Urinary bladder (tissue), 3 donors: ENCODE measurements at regions not wholly inside any gene's neighbourhood (a gene's known extent, or its start where the extent isn't known, plus 50 kb on each side); places are given as distances from the start of the nearest gene placed in this dataset.
"Not testable (repeated sequence)": the region's sequence is repeated elsewhere in the genome, so short reads cannot be mapped to it uniquely, and the experiment has no call there.

Source experiments
- DNase-seq: peaks from one replicate; pipeline ENCODE4 v3.0.0-alpha.2; 2015; ENCODE audit errors: extremely low spot score
- H3K27ac ChIP-seq: one replicate; pipeline ENCODE4 v1.5.1; 2013; ENCODE audit warnings: low read depth, mild to moderate bottlenecking, moderate library complexity
- H3K36me3 ChIP-seq: one replicate; pipeline ENCODE4 v1.6.1; 2013; ENCODE audit warnings: mild to moderate bottlenecking, moderate library complexity; ENCODE audit not compliant: insufficient read depth
- H3K4me1 ChIP-seq: one replicate; pipeline ENCODE4 v1.6.1; 2013; ENCODE audit warnings: mild to moderate bottlenecking, moderate library complexity; ENCODE audit not compliant: insufficient read depth
- H3K4me3 ChIP-seq: one replicate; pipeline ENCODE4 v1.5.1; 2013; ENCODE audit warnings: low read depth, low read length
- WGBS: extraction: QIAGEN DNeasy Blood & Tissue Kit; methylation state at CpG from one replicate; pipeline ENCODE4 v1.1.7; 2013; 5-methylcytosine and 5-hydroxymethylcytosine counted together
- donor health status: healthy with polysubstance abuse.
- donor health status: healthy.

DNA sequence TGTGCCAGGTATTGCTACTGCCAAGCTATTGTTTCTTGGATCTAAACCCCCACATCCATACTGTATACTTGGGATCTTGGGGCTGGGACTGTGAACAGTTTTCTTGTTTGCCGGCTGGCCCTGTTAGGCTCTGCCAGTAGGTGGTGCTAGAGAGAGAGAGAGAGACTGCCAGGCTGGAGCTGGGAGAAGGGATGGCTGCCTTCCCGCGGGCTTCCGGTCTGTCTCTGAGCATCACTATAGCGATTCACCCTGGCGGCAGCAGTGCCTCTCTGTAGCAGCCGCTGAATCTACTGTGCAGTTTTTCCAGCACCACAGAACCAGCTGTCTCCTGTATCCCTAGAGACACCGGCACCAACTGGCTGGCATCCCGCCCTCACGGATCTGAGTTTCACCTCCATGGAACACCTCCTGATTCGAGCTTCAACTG is 201.2 kb downstream of the UTP18 start:
- H3K4me1 ChIP-seq: no peaks in the 10 kb centered on the region
- DNase-seq: no peak
- no peaks in the 10 kb centered on the region for H3K36me3 ChIP-seq
- WGBS: 67% methylated on average over 11 of the region's 11 CpGs
- no peak overlapping the region for H3K4me3 ChIP-seq
- no peak overlapping the region for H3K27ac ChIP-seq

DNA sequence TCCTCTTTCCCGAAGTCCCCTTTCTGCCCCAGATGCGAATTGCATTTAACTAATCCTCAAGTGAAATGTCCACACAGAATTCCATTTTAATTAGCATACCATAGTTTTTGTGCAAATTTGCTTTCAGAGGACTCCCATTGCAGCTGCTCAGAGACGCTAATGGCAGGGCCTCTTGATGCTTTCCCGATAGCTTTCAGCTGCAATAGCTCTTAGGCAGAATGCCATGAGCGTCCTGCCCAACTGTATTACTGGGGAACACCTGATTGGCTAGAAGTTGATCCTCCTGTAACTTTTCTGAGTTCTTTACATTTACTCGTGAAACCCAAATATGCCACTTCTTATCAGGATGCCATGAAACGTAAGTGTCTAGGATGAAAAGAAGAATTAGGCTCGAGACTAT is 203.0 kb downstream of the UTP18 start:
- Histone ChIP-seq H3K36me3 (no peaks in the 10 kb centered on the region), H3K4me3 (no peak overlapping the region), H3K27ac (no peak overlapping the region), H3K4me1 (no peaks in the 10 kb centered on the region)
- WGBS: 58% methylated on average over 8 of the region's 8 CpGs
- DNase-seq: no peak

DNA sequence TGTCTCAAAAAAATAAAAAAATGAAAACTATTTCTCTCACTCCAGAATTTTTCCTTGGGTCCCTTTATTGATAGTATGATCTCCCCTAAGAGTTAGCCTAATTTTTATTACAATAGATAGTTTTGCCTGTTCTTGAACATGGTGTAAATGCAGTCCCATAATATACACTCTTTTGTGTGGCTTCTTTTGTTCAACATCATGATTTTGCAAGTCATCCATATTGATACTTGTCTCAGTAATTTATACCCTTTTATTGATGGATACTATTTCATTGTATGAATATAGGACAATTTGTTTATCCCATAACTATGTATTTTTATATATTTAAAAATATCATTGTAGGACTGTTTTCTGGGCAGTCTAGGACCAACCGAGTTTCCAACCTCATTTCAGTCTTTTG is 207.0 kb downstream of the UTP18 start:
- Histone ChIP-seq H3K27ac (no peak overlapping the region), H3K36me3 (no peaks in the 10 kb centered on the region), H3K4me1 (no peaks in the 10 kb centered on the region), H3K4me3 (no peak overlapping the region)
- DNase-seq: no peak
- 71% methylated on average over 1 of the region's 1 CpG for whole genome bisulfite sequencing

DNA sequence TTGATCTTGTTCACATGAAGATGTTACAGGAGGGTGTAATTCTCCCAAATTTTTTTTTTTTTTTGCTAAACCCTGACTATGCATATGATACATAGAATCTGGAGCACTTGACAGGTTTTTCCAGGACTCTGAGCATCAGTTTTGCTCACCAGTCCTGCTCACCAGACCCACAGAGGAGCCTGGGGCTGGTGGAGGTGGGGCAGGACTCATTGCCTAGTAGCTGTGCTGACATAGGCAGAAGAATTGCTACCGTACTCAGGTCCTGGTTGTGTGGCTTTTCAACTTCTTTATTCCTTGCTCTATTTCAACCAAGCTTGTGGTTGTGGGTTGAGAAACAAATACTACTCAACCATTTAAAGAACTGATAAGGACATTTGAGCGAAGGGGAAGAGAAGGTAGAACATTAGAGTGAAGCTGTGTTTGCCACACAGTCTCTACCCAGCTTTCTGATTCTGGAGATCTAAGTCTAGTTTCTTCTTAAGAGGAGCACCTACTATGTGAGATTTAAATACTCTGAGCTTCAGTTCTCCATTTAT is 212.4 kb downstream of the UTP18 start:
- no peak for DNase-seq
- Histone ChIP-seq H3K27ac (no peak overlapping the region), H3K4me3 (no peak overlapping the region), H3K36me3 (no peaks in the 10 kb centered on the region), H3K4me1 (no peaks in the 10 kb centered on the region)
- 78% methylated on average over 2 of the region's 2 CpGs for WGBS

DNA sequence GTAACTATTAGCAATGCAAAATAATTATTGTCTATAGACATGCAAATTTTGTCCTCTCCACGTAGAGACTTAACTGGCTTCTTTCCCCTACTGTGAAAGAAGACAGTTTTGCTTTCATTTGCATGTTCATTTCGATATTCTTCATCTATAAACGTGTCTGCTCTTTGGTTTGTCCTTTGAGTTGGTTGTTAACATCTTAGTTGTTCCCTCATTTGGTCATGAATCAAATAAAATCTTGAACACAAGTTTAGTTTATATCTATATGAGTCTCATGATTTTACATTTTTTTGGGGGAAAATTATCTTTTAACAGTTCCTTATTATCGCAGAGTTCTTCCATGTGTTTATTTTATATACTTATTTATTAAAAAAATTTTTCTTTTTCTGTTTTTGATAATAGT is 214.4 kb downstream of the UTP18 start:
- Histone ChIP-seq H3K27ac (no peak overlapping the region), H3K4me3 (no peak overlapping the region), H3K4me1 (no peaks in the 10 kb centered on the region), H3K36me3 (no peaks in the 10 kb centered on the region)
- 63% methylated on average over 4 of the region's 4 CpGs for WGBS
- DNase-seq: no peak

DNA sequence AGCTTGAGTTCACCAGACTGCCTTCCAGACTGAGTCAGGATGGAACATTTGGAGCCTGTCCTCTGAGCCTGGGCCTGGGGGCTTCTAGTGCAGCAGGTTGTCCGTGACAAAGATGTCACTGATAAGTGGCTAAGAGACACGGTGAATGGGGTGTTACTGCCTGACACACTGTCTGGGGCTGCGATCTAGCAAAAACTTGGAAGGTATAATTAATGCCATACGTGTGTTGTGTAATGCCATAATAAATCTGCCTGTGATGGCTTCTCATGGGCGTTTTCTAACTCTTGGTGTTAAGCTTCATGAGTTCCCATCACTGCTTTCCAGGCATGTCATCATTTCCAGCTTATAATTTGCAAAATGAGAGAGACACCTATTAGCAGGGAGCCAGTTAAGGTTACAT is 215.4 kb downstream of the UTP18 start:
- Histone ChIP-seq H3K4me3 (no peak overlapping the region), H3K36me3 (no peaks in the 10 kb centered on the region), H3K27ac (no peak overlapping the region), H3K4me1 (no peaks in the 10 kb centered on the region)
- 37% methylated on average over 5 of the region's 5 CpGs for WGBS
- DNase-seq: no peak

DNA sequence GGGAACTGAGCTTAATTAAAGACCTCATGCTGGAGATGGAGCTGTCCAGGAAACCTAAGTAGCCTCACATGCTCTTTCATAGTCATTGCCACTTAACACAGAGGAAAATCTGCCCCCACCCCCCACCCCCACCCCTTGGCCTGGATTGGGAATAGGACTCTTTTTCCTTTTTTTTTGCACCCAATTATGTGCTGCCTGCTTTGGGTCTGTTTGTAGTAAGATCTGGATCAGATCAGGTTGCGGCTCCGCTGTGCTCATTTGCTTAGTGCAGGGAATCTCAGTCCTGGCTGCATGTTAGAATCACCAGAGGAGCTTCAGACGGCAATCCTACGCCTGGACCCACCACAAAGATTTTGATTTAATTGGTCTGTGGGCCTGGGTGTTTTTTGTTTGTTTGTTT is 219.0 kb downstream of the UTP18 start:
- H3K4me3 ChIP-seq: no peak overlapping the region
- no peak for DNase-seq
- no peaks in the 10 kb centered on the region for H3K4me1 ChIP-seq
- WGBS: 53% methylated on average over 4 of the region's 4 CpGs
- H3K27ac ChIP-seq: no peak overlapping the region
- H3K36me3 ChIP-seq: no peaks in the 10 kb centered on the region

DNA sequence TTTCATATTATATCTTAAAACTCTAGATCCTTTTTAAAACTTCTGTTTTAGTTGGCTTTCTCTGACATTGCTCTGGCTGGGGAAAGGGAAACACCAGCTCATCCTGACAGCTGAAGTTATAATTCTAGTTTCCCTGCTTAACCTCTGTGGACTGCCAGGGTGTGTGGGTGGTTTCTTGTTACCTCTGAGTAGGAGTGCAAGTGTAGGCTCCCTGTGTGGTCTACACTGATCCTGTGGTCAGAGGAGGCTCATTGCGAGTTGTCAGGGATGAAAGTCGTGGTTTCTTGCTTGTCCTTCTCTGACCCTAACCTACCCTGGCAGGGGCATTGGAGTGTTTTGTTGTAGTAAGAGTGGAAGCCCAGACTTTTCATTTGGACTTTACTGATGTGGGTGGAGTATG is 221.0 kb downstream of the UTP18 start:
- Histone ChIP-seq H3K36me3 (no peaks in the 10 kb centered on the region), H3K4me1 (no peaks in the 10 kb centered on the region), H3K27ac (no peak overlapping the region), H3K4me3 (no peak overlapping the region)
- no peak for DNase-seq
- 80% methylated on average over 2 of the region's 2 CpGs for WGBS

DNA sequence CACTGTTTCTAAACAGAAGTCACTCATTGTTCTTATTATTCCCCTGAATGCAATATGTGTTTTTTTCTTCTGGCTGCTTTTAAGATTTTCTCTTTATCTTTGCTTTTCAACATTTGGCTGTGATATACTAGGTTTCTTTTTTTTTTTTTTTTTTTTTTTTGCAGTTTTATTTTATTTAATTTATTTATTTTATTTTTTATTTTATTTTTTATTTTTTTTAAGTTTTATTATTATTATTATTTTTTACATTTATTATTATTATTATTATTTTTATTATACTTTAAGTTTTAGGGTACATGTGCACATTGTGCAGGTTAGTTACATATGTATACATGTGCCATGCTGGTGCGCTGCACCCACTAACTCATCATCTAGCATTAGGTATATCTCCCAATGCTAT is 221.9 kb downstream of the UTP18 start:
- no CpG with 5 or more reads among the region's 1 CpG for WGBS
- H3K36me3 ChIP-seq, H3K4me3 ChIP-seq, H3K4me1 ChIP-seq, H3K27ac ChIP-seq, DNase-seq: not testable (repeated sequence)

DNA sequence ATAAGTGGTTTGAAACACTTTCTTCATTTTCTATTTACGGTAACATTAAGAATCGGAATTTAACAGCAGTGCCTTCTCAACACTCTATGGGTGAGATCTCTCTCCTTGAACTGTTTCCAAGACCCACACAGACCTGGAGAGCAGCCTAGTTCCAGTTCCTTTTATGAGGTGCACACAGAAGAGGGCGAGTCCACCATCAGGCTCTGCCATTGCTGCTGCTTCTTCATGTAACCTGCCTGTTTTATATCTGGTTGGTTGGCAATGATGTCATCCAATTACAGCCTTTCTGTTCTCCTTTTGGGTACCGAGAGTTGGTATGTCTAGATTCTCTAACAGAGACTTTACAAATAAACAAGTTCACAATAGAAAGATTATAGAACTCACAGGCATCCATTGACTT is 225.7 kb downstream of the UTP18 start:
- WGBS: 38% methylated on average over 4 of the region's 4 CpGs
- DNase-seq: no peak
- no peak overlapping the region for H3K4me3 ChIP-seq
- H3K4me1 ChIP-seq: no peaks in the 10 kb centered on the region
- H3K36me3 ChIP-seq: no peaks in the 10 kb centered on the region
- no peak overlapping the region for H3K27ac ChIP-seq

DNA sequence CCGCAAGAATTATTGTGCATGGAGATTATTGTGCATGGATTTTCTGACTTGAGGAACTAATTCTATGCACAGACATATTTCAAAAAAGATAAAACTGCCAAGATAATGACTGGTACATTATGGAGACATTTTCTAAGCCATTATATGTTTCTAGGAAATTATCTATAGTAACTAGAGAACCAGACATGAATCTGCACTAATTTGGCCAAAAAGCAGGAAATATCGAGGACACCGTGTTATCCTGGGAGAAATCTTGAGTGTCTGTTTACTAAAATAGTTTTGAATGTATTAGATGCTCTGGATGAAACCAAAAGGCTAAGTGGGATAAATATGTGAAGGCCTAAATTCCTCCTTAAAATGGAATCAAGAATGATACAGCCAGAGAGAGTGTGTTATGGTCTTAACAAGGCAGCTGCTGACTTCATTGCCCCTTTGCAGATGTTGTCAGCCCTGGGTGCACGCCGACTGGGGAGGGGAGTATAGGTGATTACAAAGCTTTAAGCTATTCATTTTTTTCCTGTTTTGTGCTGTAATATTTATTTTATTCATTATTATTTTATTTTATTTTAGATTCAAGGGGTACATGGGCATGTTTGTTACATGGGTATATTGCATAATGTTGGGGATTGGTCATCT is 226.7 kb downstream of the UTP18 start:
- Histone ChIP-seq H3K4me3 (no peak overlapping the region), H3K36me3 (no peaks in the 10 kb centered on the region), H3K27ac (no peak overlapping the region), H3K4me1 (no peaks in the 10 kb centered on the region)
- no peak for DNase-seq
- 75% methylated on average over 5 of the region's 5 CpGs for WGBS

DNA sequence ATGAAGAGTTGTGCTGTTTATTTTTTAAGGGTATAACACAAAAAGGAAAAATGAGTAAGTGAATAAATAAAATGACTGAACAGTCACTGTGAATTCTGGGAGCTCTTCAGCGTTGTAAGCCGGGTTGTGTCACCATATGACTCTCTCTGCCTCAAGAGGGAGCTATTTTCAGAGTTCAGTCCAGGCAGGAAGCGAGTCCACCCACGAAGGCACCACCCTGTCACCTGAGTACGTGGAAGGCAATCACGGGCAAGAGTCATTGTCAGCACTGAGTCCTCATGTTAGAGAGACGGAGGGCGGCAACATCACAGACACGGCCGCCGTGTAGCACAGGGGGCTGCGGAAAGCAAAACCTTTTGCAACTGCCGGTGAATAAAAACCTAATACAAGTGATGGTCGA is 227.6 kb downstream of the UTP18 start:
- DNase-seq: no peak
- Histone ChIP-seq H3K4me3 (no peak overlapping the region), H3K36me3 (no peaks in the 10 kb centered on the region), H3K27ac (no peak overlapping the region), H3K4me1 (no peaks in the 10 kb centered on the region)
- 58% methylated on average over 14 of the region's 14 CpGs for WGBS

DNA sequence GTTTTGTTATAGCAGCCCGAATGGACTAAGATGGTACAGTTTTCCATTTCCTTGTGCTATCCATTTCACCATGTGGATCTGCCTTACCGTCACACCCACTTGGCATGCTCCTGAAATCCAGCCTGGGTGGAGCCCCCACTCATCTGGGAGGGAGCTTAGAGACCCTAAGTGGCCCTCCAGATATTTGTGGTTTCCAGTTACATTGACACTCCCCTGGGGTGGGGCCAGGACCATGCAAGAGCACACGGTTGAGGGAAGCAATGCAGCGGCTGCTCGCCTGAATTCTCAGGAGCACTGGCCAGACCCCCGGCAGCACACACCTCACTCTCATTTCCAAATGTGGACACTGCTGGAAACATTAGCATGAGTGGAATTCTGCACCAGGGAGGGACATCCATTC is 231.1 kb downstream of the UTP18 start:
- Histone ChIP-seq H3K4me3 (no peak overlapping the region), H3K4me1 (no peaks in the 10 kb centered on the region), H3K27ac (no peak overlapping the region), H3K36me3 (no peaks in the 10 kb centered on the region)
- no peak for DNase-seq
- WGBS: 73% methylated on average over 6 of the region's 6 CpGs

DNA sequence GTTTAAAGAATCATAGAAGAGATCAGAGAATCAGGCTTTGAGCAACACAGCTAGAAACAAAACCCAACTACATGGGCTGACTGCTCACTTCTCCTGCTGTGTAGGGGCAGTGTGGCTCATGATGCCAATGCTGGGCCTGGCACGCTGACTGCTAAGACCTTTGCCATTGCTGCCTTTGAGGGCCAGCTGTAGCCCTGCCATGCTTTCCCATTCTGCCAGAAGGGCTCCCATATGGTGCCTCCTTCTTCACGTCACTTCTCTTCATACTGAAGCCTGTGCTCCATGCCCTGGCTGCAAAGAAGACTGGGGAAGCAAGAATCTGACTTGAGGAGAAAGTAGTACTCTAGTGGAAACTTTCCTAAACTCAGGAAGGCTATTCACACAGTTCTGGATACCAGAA is 232.9 kb downstream of the UTP18 start:
- no peaks in the 10 kb centered on the region for H3K36me3 ChIP-seq
- H3K27ac ChIP-seq: no peak overlapping the region
- no peaks in the 10 kb centered on the region for H3K4me1 ChIP-seq
- H3K4me3 ChIP-seq: no peak overlapping the region
- DNase-seq: no peak
- WGBS: 92% methylated on average over 2 of the region's 2 CpGs

DNA sequence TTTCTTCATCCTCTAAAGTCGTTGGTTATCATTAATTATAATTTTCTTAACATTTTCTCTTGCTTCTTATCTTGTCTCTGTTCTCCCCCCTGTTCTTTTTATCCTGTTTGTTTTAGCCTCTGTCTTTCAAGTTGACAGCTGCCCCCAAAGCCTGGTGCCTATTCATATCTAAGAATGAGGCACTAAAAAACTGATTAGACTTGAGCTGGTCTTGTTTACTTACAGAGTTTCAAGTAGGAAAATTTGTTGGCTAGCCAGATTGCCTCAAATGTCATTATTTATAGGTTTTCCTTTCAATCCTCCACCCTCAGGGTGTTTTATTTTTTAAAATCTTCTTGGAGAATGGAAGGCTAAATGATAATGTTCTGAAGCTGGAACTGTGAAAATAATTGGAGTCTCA is 236.0 kb downstream of the UTP18 start:
- Histone ChIP-seq H3K4me1 (no peaks in the 10 kb centered on the region), H3K36me3 (no peaks in the 10 kb centered on the region), H3K27ac (no peak overlapping the region), H3K4me3 (no peak overlapping the region)
- WGBS: 17% methylated on average over 1 of the region's 1 CpG
- no peak for DNase-seq
